ENCODE measurements at regions not wholly inside any gene's neighbourhood (a gene's known extent, or its start where the extent isn't known, plus 50 kb on each side); places are given as distances from the start of the nearest gene placed in this dataset.

DNA sequence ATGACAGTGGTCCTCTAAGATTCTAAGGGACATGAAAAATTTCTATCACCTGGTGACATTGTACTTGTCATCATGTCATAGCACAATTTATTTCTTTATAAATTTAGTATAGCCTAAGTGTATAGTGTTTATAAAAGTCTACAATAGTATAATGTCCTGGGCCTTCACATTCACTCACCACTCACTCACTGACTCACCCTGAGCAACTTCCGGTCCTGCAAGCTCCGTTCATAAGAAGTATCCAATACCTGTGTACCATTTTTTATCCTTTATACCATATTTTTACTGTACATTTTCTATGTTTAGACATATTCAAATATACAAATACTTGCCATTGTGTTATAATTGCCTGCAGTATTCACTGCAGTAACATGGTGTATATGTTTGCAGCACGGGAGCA lies 72.8 kb upstream of the DSEL start:
- intact Hi-C loops (cut with micrococcal nuclease) = no loop called here
- no peaks in the 10 kb centered on the region for H3K9me3 Mint-ChIP-seq

DNA sequence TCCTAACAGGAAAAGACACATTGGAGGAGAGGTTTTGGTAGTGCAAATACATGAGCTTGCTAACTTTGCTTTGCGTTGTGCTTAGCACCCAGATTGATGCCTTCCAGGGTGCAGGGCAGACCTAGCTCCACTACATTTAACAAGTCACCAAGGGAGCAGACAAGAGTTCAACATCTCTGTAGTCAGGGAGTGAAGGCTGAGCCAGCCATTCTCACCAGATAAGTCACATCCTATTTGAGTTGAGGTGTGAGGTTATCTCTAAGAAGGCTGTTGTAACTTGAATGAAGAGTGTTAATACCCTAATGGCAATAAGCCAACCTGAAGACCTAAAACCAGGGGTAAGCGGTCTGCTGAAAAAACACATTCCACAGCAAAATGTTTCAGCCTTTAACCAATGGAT lies 69.6 kb upstream of the DSEL start:
- Mint-ChIP-seq H3K4me3 (ENCODE audit: low read depth) (no peak overlapping the region), H3K9me3 (no peaks in the 10 kb centered on the region), H3K4me1 (ENCODE audit: low read depth) (no peaks in the 10 kb centered on the region), H3K36me3 (ENCODE audit: low read depth) (no peaks in the 10 kb centered on the region), H3K27ac (no peak overlapping the region), H3K27me3 (ENCODE audit: low read depth) (no peaks in the 10 kb centered on the region)
- intact Hi-C loops (cut with micrococcal nuclease) = no loop called here
- no peak for DNase-seq (ENCODE audit: low spot score)

More for the DNA sequence above, 72.8 kb upstream of the DSEL start:
- Mint-ChIP-seq H3K36me3 (ENCODE audit: low read depth) (no peaks in the 10 kb centered on the region), H3K27ac (no peak overlapping the region), H3K4me1 (ENCODE audit: low read depth) (no peaks in the 10 kb centered on the region), H3K4me3 (ENCODE audit: low read depth) (no peak overlapping the region), H3K27me3 (ENCODE audit: low read depth) (no peaks in the 10 kb centered on the region)
- no peak for DNase-seq (ENCODE audit: low spot score)

DNA sequence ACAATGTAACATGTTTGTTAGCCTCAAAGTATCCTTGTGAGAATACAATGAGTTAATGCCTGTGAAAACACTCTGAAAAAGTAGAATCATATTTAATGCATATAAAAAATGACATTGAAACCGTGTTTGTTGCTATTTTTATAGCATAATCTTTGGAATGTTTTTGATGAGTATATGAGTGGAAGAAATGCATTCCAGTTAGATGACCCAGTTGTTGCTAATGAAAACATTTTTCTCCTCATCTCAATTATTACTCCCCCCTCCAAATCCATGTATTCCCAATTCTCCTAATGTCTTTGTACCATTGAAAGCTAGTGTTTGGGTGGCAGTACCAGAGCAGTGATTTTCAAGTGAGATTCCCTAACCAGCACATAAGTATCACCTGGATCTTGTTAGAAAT lies 67.1 kb upstream of the DSEL start:
- no peak overlapping the region for H3K27ac Mint-ChIP-seq
- no peaks in the 10 kb centered on the region for H3K27me3 Mint-ChIP-seq (ENCODE audit: low read depth)
- no peak overlapping the region for H3K4me3 Mint-ChIP-seq (ENCODE audit: low read depth)
- H3K4me1 Mint-ChIP-seq (ENCODE audit: low read depth) = no peaks in the 10 kb centered on the region
- no peaks in the 10 kb centered on the region for H3K36me3 Mint-ChIP-seq (ENCODE audit: low read depth)
- DNase-seq (ENCODE audit: low spot score) = no peak
- H3K9me3 Mint-ChIP-seq = no peaks in the 10 kb centered on the region
- intact Hi-C loops (cut with micrococcal nuclease) = no loop called here

DNA sequence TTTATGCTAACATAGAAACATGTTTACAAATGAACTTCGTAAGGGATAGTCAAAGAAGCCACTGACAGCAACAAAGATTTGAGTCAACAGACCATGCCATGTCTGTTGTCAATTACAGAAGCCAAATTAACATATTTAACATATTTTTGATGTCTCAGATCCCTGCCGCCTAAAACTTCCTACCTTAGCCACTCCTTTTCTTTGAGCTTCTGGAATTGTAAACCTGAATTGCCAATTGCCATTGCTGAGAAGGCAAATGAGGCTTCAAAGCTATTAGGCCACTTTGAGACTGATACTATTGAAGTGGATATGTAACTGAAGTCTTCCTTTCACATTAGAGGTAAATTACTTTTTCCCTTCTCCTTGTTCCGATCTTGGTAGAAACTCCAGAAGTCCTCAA lies 66.0 kb upstream of the DSEL start:
- Mint-ChIP-seq H3K4me3 (ENCODE audit: low read depth) (no peak overlapping the region), H3K4me1 (ENCODE audit: low read depth) (no peaks in the 10 kb centered on the region), H3K9me3 (no peaks in the 10 kb centered on the region), H3K36me3 (ENCODE audit: low read depth) (no peaks in the 10 kb centered on the region), H3K27me3 (ENCODE audit: low read depth) (no peaks in the 10 kb centered on the region), H3K27ac (no peak overlapping the region)
- no peak for DNase-seq (ENCODE audit: low spot score)
- intact Hi-C loops (cut with micrococcal nuclease) = no loop called here

DNA sequence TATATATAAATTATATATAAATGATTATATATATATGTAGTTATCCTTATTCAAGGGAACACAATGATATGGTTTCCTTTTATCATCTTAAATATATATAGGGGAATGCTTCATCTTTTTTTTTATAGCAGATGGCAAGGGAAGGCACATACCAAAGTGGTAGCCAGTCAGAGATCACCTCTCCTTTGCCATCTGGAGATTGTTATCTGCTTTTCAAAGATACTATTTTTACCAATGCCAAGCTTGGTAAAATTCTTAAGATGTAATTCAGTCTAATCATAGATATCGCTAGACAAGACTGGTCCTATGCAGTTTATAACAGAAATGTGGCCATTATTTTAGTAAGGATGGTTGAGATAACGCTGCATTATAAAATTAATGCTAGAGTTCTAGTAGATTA lies 64.7 kb upstream of the DSEL start:
- H3K27me3 Mint-ChIP-seq (ENCODE audit: low read depth) = no peaks in the 10 kb centered on the region
- H3K27ac Mint-ChIP-seq = no peak overlapping the region
- H3K9me3 Mint-ChIP-seq = no peaks in the 10 kb centered on the region
- H3K4me1 Mint-ChIP-seq (ENCODE audit: low read depth) = no peaks in the 10 kb centered on the region
- intact Hi-C loops (cut with micrococcal nuclease) = no loop called here
- H3K36me3 Mint-ChIP-seq (ENCODE audit: low read depth) = no peaks in the 10 kb centered on the region
- DNase-seq (ENCODE audit: low spot score) = no peak
- H3K4me3 Mint-ChIP-seq (ENCODE audit: low read depth) = no peak overlapping the region

DNA sequence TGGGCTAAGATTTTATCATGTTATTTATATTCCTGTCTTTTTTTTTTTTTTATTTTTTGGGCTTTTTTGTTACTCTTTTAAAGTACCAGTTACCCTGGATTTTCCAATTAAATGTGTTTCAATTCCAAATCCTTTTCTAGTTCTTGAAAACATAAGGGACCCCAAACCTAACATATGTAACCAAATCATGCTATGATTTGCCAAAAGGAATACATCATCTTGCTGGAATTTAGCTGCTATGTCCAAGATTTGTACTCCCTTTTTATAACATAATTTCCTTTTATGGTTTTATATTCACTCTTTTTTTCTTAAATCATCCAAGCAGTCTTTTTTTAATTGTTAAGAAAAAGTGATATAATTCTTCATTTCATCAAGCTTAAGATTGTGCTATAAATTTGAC lies 60.9 kb upstream of the DSEL start:
- DNase-seq (ENCODE audit: low spot score) = no peak
- H3K9me3 Mint-ChIP-seq = no peaks in the 10 kb centered on the region
- no peak overlapping the region for H3K27ac Mint-ChIP-seq
- H3K27me3 Mint-ChIP-seq (ENCODE audit: low read depth) = no peaks in the 10 kb centered on the region
- H3K4me1 Mint-ChIP-seq (ENCODE audit: low read depth) = no peaks in the 10 kb centered on the region
- H3K36me3 Mint-ChIP-seq (ENCODE audit: low read depth) = no peaks in the 10 kb centered on the region
- no peak overlapping the region for H3K4me3 Mint-ChIP-seq (ENCODE audit: low read depth)
- intact Hi-C loops (cut with micrococcal nuclease) = no loop called here

DNA sequence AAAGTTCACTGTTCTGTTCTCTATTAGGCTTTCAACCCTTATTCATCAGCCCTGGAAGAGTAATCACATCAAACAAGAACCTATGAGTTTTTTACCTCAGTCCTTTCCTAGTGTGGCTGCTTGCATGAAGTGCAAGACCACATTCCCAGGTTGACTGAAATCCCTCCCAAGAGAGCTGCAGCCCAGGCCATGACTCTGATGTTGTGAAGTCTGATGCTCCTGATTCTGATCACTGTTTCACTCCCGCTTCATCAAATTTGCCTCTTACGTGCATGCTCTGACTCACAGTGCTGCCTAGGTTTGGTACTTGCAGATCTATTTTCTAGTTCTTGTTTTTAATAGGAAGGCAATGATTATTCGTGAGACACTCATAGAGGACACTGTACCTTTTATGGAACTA lies 58.2 kb upstream of the DSEL start:
- intact Hi-C loops (cut with micrococcal nuclease) = no loop called here
- no peak overlapping the region for H3K4me3 Mint-ChIP-seq (ENCODE audit: low read depth)
- H3K27me3 Mint-ChIP-seq (ENCODE audit: low read depth) = no peaks in the 10 kb centered on the region
- no peak for DNase-seq (ENCODE audit: low spot score)
- no peak overlapping the region for H3K27ac Mint-ChIP-seq
- no peaks in the 10 kb centered on the region for H3K9me3 Mint-ChIP-seq
- no peaks in the 10 kb centered on the region for H3K36me3 Mint-ChIP-seq (ENCODE audit: low read depth)
- H3K4me1 Mint-ChIP-seq (ENCODE audit: low read depth) = no peaks in the 10 kb centered on the region

DNA sequence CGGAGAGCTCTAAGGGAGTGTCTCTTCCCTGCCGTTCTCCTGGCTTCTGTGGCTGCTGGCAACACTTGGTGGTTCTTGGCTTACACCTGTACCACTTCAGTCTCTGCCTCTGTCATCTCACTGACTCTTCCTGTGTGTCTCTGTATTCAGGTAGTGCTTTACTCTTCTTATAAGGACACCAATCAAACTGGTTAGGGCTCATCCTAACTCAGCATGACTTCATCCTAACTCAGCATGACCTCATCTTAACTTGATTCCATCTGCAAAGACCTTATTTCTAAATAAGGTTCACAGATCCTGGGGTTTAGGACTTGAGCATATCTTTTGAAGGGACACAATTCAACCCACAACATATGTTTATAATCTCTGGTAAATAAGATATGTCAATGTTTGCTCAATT lies 51.6 kb upstream of the DSEL start:
- Mint-ChIP-seq H3K36me3 (ENCODE audit: low read depth) (no peaks in the 10 kb centered on the region), H3K9me3 (no peaks in the 10 kb centered on the region), H3K4me3 (ENCODE audit: low read depth) (no peak overlapping the region), H3K27me3 (ENCODE audit: low read depth) (no peaks in the 10 kb centered on the region), H3K27ac (no peak overlapping the region), H3K4me1 (ENCODE audit: low read depth) (no peaks in the 10 kb centered on the region)
- no peak for DNase-seq (ENCODE audit: low spot score)
- intact Hi-C loops (cut with micrococcal nuclease) = no loop called here

Measured in activated T-helper 2 cell treated with anti-CD3 and anti-CD28 coated beads, Interferon-gamma antibody, Interleukin-2, Interleukin-4, amounts not matched to agents 10 μg/mL and 5 μg/mL and 100 μg/mL, durations not matched to agents 14 hours and 24 hours and 36 hours (primary cell).